ENCODE measurements at regions not wholly inside any gene's neighbourhood (a gene's known extent, or its start where the extent isn't known, plus 50 kb on each side); places are given as distances from the start of the nearest gene placed in this dataset.

GRCh38 chr9:78848061-78848460 lies 551.1 kb downstream of the PSAT1 start:
- no peaks in the 10 kb centered on the region for H3K9me2 ChIP-seq (replicated peaks; ENCODE audit: insufficient read depth, low read length)
- DNase-seq: no peak
- H3K27me3 ChIP-seq (replicated peaks; ENCODE audit: insufficient read depth, low read length): no peaks in the 10 kb centered on the region
- no peak overlapping the region for H3K27ac ChIP-seq (ENCODE audit: low read length)
- H3K4me2 ChIP-seq (ENCODE audit: low read depth, low read length): no peak overlapping the region
- no peak overlapping the region for H2AFZ ChIP-seq (ENCODE audit: low read length)
- H3K9me3 ChIP-seq (replicated peaks; ENCODE audit: insufficient read depth, low read length): no peaks in the 10 kb centered on the region
- no peaks in the 10 kb centered on the region for H3K4me1 ChIP-seq (ENCODE audit: low read length)
- no peaks in the 10 kb centered on the region for H3K36me3 ChIP-seq (replicated peaks; ENCODE audit: insufficient read depth, low read length)
- no peaks in the 10 kb centered on the region for H3F3A ChIP-seq (ENCODE audit: insufficient read depth, low read length)
- no peaks in the 10 kb centered on the region for H4K20me1 ChIP-seq (ENCODE audit: insufficient read depth, low read length)
- no peak overlapping the region for H3K9ac ChIP-seq (ENCODE audit: low read length)
- TF ChIP-seq EZH2 (optimal IDR thresholded peaks at IDR 0.05; ENCODE audit: low read depth, low read length) (no peak), EZH2phosphoT487 (IDR thresholded peaks at IDR 0.05; ENCODE audit: low read length) (no peak), CTCF (IDR thresholded peaks at IDR 0.05; ENCODE audit: low read length) (no peak)
- no peak overlapping the region for H3K4me3 ChIP-seq (ENCODE audit: low read length)
- no peaks in the 10 kb centered on the region for H3K79me2 ChIP-seq (ENCODE audit: low read length)

- Histone ChIP-seq H3K27ac (ENCODE audit: low read length) (no peak overlapping the region), H3K4me3 (ENCODE audit: low read length) (no peak overlapping the region), H3K4me1 (ENCODE audit: low read length) (no peaks in the 10 kb centered on the region), H3K9ac (ENCODE audit: low read length) (no peak overlapping the region), H3F3A (ENCODE audit: insufficient read depth, low read length) (no peaks in the 10 kb centered on the region), H3K36me3 (replicated peaks; ENCODE audit: insufficient read depth, low read length) (no peaks in the 10 kb centered on the region), H3K9me3 (replicated peaks; ENCODE audit: insufficient read depth, low read length) (no peaks in the 10 kb centered on the region), H3K79me2 (ENCODE audit: low read length) (no peaks in the 10 kb centered on the region), H3K9me2 (replicated peaks; ENCODE audit: insufficient read depth, low read length) (no peaks in the 10 kb centered on the region), H3K27me3 (replicated peaks; ENCODE audit: insufficient read depth, low read length) (no peaks in the 10 kb centered on the region), H3K4me2 (ENCODE audit: low read depth, low read length) (no peak overlapping the region), H2AFZ (ENCODE audit: low read length) (no peak overlapping the region), H4K20me1 (ENCODE audit: insufficient read depth, low read length) (no peaks in the 10 kb centered on the region)
- no peak for TF ChIP-seq CTCF (IDR thresholded peaks at IDR 0.05; ENCODE audit: low read length)
- no peak for TF ChIP-seq EZH2phosphoT487 (IDR thresholded peaks at IDR 0.05; ENCODE audit: low read length)
- TF ChIP-seq EZH2 (optimal IDR thresholded peaks at IDR 0.05; ENCODE audit: low read depth, low read length): no peak
- DNase-seq: no peak
Observed at GRCh38 chr9:78856144-78856543, 559.2 kb downstream of the PSAT1 start.

- Histone ChIP-seq H4K20me1 (ENCODE audit: insufficient read depth, low read length) (no peaks in the 10 kb centered on the region), H2AFZ (ENCODE audit: low read length) (no peak overlapping the region), H3F3A (ENCODE audit: insufficient read depth, low read length) (no peaks in the 10 kb centered on the region), H3K79me2 (ENCODE audit: low read length) (no peaks in the 10 kb centered on the region), H3K27ac (ENCODE audit: low read length) (no peak overlapping the region), H3K9me3 (replicated peaks; ENCODE audit: insufficient read depth, low read length) (no peaks in the 10 kb centered on the region), H3K27me3 (replicated peaks; ENCODE audit: insufficient read depth, low read length) (no peaks in the 10 kb centered on the region), H3K4me3 (ENCODE audit: low read length) (no peak overlapping the region), H3K4me2 (ENCODE audit: low read depth, low read length) (no peak overlapping the region), H3K4me1 (ENCODE audit: low read length) (no peaks in the 10 kb centered on the region), H3K9ac (ENCODE audit: low read length) (no peak overlapping the region), H3K36me3 (replicated peaks; ENCODE audit: insufficient read depth, low read length) (no peaks in the 10 kb centered on the region), H3K9me2 (replicated peaks; ENCODE audit: insufficient read depth, low read length) (no peaks in the 10 kb centered on the region)
- TF ChIP-seq EZH2phosphoT487 (IDR thresholded peaks at IDR 0.05; ENCODE audit: low read length) (no peak), EZH2 (optimal IDR thresholded peaks at IDR 0.05; ENCODE audit: low read depth, low read length) (no peak), CTCF (IDR thresholded peaks at IDR 0.05; ENCODE audit: low read length) (no peak)
- no peak for DNase-seq
Observed at GRCh38 chr9:78856781-78857180, 559.9 kb downstream of the PSAT1 start.
